ENCODE measurements at regions not wholly inside any gene's neighbourhood (a gene's known extent, or its start where the extent isn't known, plus 50 kb on each side); places are given as distances from the start of the nearest gene placed in this dataset.

DNA sequence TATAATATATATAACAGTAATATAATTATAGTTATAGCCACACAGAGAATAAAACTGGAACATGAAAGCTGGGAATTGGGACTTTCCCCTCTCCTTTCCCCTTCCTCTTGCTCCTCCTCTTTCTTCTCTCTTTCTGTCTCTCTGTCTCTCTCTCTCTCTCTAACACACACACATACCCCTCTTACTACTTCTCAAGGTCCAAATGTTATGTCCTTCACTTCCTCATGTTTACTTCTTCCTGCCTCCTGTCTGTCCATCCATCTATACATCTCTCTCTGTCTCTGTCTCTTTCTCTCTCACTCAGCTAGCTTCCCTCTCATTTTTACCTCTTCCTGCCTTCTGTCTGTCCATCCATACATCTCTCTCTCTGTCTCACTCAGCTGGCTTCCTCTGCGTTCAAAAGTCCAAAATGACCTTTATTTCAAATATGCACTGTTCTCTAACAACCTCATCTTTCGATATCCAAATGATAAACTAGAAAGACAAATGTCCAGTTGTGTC lies 261.1 kb downstream of the SIPA1L2 start:
- TF ChIP-seq CTCF (IDR thresholded peaks at IDR 0.05) = no peak

DNA sequence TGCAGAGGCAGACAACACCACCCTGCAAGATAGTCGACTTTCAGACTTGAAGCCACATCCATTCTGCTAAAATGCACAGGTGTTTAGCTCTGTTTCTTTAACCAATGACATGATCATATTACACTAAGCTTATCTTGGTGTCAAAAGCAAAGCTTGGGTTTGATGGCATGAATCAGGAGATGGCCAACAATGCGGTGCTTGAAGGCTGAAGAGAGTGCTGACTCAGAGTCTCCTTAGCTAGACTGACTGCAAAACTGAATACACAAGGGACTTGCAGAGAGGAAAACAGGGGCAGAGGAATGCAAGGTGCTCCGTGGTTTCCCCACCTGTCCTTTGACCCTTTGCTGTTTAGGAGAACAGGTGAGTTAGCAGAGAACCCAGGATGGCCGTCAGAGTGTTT lies 262.6 kb downstream of the SIPA1L2 start:
- TF ChIP-seq CTCF (IDR thresholded peaks at IDR 0.05) = no peak

DNA sequence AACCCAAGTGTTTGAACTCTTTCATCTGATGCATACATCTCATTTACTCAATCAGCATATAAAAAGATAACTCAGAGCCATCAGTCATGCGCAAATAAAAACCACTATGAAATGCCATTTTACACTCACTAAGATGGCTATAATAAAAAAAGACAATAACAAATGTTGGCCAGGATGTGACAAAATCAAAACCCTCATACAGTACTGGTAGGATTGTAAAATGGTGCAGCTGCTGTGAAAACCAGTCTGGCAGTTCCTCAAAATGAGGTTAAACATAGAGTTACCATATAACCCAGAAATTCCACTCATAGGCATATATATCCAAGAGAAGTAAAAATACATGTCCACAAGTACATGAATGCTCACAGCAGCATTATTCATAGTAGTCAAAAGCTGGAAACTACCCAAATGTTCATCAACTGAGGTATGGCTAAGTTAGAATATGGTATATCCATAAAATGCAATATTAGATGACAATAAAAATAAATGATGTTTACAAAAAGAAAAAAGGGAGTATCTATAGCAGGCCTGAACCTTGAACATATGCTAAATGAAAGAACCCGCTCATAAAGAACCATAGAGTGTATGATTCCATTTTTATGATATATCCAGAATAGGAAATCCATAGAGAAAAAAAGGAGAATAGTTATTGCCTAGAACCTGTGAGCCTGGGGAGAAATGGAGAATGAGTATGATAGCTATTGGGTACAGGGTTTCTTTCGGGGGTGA lies 265.1 kb downstream of the SIPA1L2 start:
- no peak for TF ChIP-seq CTCF (IDR thresholded peaks at IDR 0.05)

GRCh38 chr1:232363008-232363407 lies 266.9 kb downstream of the SIPA1L2 start:
- TF ChIP-seq CTCF (IDR thresholded peaks at IDR 0.05) = no peak

GRCh38 chr1:232357416-232357815 lies 272.5 kb downstream of the SIPA1L2 start:
- no peak for TF ChIP-seq CTCF (IDR thresholded peaks at IDR 0.05)

DNA sequence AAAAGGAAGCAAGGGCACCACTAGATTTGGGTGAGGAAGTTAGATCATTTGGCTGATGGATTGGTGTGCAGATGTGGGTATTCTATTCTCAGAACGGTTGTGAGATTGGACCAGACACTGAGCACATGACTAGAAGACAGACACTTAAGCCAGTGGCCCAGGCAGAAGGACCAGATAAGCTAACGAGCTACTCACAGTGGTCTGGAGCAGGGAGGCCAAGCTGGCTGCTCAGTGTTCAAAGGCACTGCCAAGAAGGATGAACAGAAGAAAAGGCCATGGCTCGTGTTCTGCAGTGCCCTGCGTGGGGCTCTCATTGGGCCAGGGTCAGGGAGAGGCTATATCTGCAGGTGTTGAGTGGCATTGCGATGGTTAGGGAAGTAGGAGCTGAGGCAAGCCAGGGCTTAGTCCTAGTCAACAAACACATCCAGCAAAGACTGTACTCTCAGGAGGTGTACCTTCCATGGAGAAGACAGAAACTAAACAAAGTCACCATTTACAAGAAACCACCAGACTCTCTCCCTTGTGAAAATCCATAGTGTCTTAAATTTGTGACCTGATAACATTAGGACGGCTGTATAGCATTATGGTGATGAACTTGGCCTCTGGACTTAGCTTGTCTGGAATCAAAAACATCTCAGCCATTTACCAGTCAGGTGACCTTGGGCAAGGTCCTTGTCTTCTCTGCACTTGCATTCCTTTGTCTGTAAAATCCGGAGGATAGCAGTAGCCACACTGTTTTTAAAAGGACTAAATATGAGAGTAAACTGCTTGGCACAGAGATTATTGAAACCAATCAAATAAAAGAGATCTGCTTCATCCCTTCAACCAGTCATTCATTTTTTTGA lies 274.5 kb downstream of the SIPA1L2 start:
- TF ChIP-seq CTCF (IDR thresholded peaks at IDR 0.05) = no peak

- TF ChIP-seq CTCF (IDR thresholded peaks at IDR 0.05) = no peak
These were observed 276.9 kb downstream of the SIPA1L2 start for GRCh38 chr1:232353001-232353400.

All from LNCAP (cell line).